Heart right ventricle (tissue), 16 donors: ENCODE measurements at regions not wholly inside any gene's neighbourhood (a gene's known extent, or its start where the extent isn't known, plus 50 kb on each side); places are given as distances from the start of the nearest gene placed in this dataset.

Source experiments
- ATAC-seq, 8 donors: fragments of 200-7000 bp; cut with Tn5 transposase; one replicate each; pipeline ENCODE4 v1.9.1; 2020; ENCODE audit warnings: mild to moderate bottlenecking in 8 of 8, moderate library complexity in 8 of 8, moderate number of reproducible peaks in 1 of 8
- DNase-seq, 2 donors: peaks; one replicate each; pipeline ENCODE4 v3.0.0-alpha.2; 2020
- H3K27ac ChIP-seq, 10 donors: fragments of 200-600 bp; sonication (generic) in 2 of 10; one replicate each; pipeline versions ENCODE4 v1.5.0 to v1.8.0; 2020 to 2022; ENCODE audit warnings: mild to moderate bottlenecking in 3 of 10
- H3K27me3 ChIP-seq, 7 donors: fragments of 200-600 bp; one replicate each; pipeline ENCODE4 v1.8.0; 2021 to 2022; ENCODE audit warnings: mild to moderate bottlenecking in 2 of 7
- H3K36me3 ChIP-seq, 9 donors: fragments of 200-600 bp; sonication (generic) in 1 of 9; one replicate each; pipeline versions ENCODE4 v1.5.0 to v1.8.0; 2020 to 2022; ENCODE audit warnings: mild to moderate bottlenecking in 2 of 9
- H3K4me1 ChIP-seq, 9 donors: fragments of 200-600 bp; sonication (generic) in 1 of 9; one replicate each; pipeline versions ENCODE4 v1.5.0 to v1.8.0; 2020 to 2022; ENCODE audit warnings: mild to moderate bottlenecking in 4 of 9
- H3K4me3 ChIP-seq, 10 donors: fragments of 200-600 bp; sonication (generic) in 2 of 10; one replicate each; pipeline versions ENCODE4 v1.5.0 to v1.8.0; 2020 to 2022; ENCODE audit warnings: mild to moderate bottlenecking in 7 of 10, moderate library complexity in 2 of 10
- H3K9me3 ChIP-seq, 11 donors: fragments of 200-600 bp in 10 of 11; sonication (generic) in 2 of 11; one replicate each; pipeline versions ENCODE4 v1.5.0 to v1.8.0; 2013 to 2022; ENCODE audit warnings: mild to moderate bottlenecking in 2 of 11, control low read depth in 1 of 11, moderate library complexity in 1 of 11
- whole genome bisulfite sequencing, 2 donors: extraction: QIAGEN DNeasy Blood & Tissue Kit; methylation state at CpG; one replicate each; pipeline ENCODE4 v1.1.7; 2013; ENCODE audit warnings: inconsistent platforms in 1 of 2; 5-methylcytosine and 5-hydroxymethylcytosine counted together
- intact Hi-C, 10 donors: fragments of 100-400 bp; cut with DNase I; formaldehyde crosslinking; loops; one replicate each; pipeline versions ENCODE4 v1.11.1 to v1.14.2; 2022
- TF ChIP-seq, protein P1 (sequence below), 9 donors: fragments of 200-600 bp; sonication (generic) in 2 of 9; IDR thresholded peaks; one replicate each; pipeline versions ENCODE4 v1.5.0 to v1.8.0; 2021 to 2022; ENCODE audit warnings: antibody characterized with exemption in 9 of 9, mild to moderate bottlenecking in 5 of 9, moderate library complexity in 1 of 9
- donor health status: Arrhythmogenic right ventricular cardiomyopathy.
- donor health status: ischemic (EF 13 %, LVEDD 7.1; RV severe dilation, severe dysfunction).
- donor health status: healthy with polysubstance abuse.
- donor health status: DM: no; HTN: yes; CAD: no.
- donor health status: DM: no; HTN: no; CAD: no.
- donor health status: ischemic (EF 25% LVEDD 6.9; RV normal size, moderate dysfunction).
- donor health status: ischemic (EF 25% LVEDD 5.7; RV mildly dilated, moderate dysfunction).
- donor health status: healthy.
- donor health status: DM: yes; HTN: yes; CAD: no.
- donor health status: Ischemic cardiomyopathy.
- donor health status: ischemic (EF 35%, LVEDD 5.7; RV mildly dilated, moderate dysfunction).
- donor health status: nonischemic (EF 11% LVEDD 7.7; RV severe dilation, severe dysfunction).
- donor health status: DM: yes; HTN: yes; CAD: no.
- donor health status: PGD.
- donor health status: ischemic (EF 29% LVEDD 5.4; RV normal size, mild dysfunction).
- donor health status: nonischemic (EF 23%, LVEDD 6.1; RV moderate dilation, normal function).

- H3K4me3 ChIP-seq, result peak overlapping the region in 4 of 10 donors; percentile 2 to 24 (median 16)
- H3K4me1 ChIP-seq, result peaks cover 2 to 57% (median 25%) of the 10 kb centered on the region in 9 donors
- H3K36me3 ChIP-seq, result peaks cover 0 to 39% (median 1%) of the 10 kb centered on the region in 9 donors
- H3K27me3 ChIP-seq, result no peaks in the 10 kb centered on the region
- intact Hi-C loops, result loop anchor here in 9 of 10 donors (5.0 to 10.0 kb wide), 12 partner anchors 232 to 1122 kb away; no protein-coding TSS in a partner anchor
- DNase-seq (peak; percentile 32 to 44), ATAC-seq (peak; percentile 45 to 84 (median 74))
- TF ChIP-seq, protein P1, sequence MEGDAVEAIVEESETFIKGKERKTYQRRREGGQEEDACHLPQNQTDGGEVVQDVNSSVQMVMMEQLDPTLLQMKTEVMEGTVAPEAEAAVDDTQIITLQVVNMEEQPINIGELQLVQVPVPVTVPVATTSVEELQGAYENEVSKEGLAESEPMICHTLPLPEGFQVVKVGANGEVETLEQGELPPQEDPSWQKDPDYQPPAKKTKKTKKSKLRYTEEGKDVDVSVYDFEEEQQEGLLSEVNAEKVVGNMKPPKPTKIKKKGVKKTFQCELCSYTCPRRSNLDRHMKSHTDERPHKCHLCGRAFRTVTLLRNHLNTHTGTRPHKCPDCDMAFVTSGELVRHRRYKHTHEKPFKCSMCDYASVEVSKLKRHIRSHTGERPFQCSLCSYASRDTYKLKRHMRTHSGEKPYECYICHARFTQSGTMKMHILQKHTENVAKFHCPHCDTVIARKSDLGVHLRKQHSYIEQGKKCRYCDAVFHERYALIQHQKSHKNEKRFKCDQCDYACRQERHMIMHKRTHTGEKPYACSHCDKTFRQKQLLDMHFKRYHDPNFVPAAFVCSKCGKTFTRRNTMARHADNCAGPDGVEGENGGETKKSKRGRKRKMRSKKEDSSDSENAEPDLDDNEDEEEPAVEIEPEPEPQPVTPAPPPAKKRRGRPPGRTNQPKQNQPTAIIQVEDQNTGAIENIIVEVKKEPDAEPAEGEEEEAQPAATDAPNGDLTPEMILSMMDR (IDR thresholded peaks at IDR 0.05), result no peak
- 18 to 19% methylated on average over 16 of the region's 16 CpGs for WGBS, 2 donors
- no peaks in the 10 kb centered on the region for H3K9me3 ChIP-seq
- H3K27ac ChIP-seq, result peak overlapping the region in 1 of 10 donors; percentile 42
Measured at GRCh38 chr6:144582939-144583613, 297.9 kb downstream of the UTRN start.

GRCh38 chr6:144583614-144583954 lies 298.4 kb downstream of the UTRN start:
- DNase-seq (no peak), ATAC-seq (no peak)
- no peaks in the 10 kb centered on the region for H3K9me3 ChIP-seq
- H3K27ac ChIP-seq, result no peak overlapping the region
- H3K27me3 ChIP-seq, result no peaks in the 10 kb centered on the region
- no peak overlapping the region for H3K4me3 ChIP-seq
- intact Hi-C loops, result loop anchor here in 9 of 10 donors (5.0 to 10.0 kb wide), 12 partner anchors 231 to 1121 kb away; no protein-coding TSS in a partner anchor
- peaks cover 2 to 58% (median 25%) of the 10 kb centered on the region in 9 donors for H3K4me1 ChIP-seq
- peaks cover 0 to 37% (median 0%) of the 10 kb centered on the region in 9 donors for H3K36me3 ChIP-seq
- 74 to 76% methylated on average over 1 of the region's 1 CpG for WGBS, 2 donors
- TF ChIP-seq, protein P1 (IDR thresholded peaks at IDR 0.05), result no peak

DNA sequence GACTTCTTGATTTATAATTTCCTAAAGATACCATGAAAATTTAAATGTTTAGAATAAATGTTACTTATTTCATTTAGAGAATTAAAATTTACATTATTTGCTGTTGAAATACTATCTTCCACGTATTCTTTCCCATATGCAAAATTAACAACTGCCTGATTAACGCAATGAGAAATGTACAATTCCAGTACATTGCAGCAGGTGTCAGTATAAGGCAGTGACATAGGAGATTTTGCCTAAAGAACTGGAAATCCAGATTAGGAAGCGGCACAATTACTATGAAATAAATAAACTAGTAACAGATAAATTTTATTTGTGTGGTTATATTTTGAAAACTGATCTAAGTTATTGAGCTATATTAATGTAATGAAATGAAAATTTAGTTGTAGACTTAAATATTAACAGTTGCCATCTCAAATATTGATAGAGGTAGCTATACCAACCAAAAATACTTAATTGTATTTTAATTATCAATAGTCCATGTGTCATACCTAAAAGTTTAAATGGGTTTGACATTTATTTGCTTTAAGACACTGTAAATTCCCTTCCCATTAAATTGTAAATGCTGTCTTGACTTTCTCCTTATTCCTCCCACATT lies 300.2 kb downstream of the UTRN start:
- DNase-seq (no peak), ATAC-seq (no peak)
- Histone ChIP-seq H3K4me1 (peaks cover 2 to 62% (median 25%) of the 10 kb centered on the region in 9 donors), H3K9me3 (no peaks in the 10 kb centered on the region), H3K27ac (no peak overlapping the region), H3K36me3 (peaks cover 0 to 29% (median 0%) of the 10 kb centered on the region in 9 donors), H3K27me3 (no peaks in the 10 kb centered on the region), H3K4me3 (no peak overlapping the region)
- 27 to 33% methylated on average over 3 of the region's 3 CpGs for WGBS, 2 donors
- intact Hi-C loops, result loop anchor here (2.0 to 10.0 kb wide), 14 partner anchors 229 to 1119 kb away; no protein-coding TSS in a partner anchor
- TF ChIP-seq, protein P1 (IDR thresholded peaks at IDR 0.05), result peak; percentile 28 to 79 (median 65)

- Histone ChIP-seq H3K27ac (no peak overlapping the region), H3K4me1 (peaks cover 2 to 60% (median 21%) of the 10 kb centered on the region in 9 donors)
- intact Hi-C loops, result loop anchor here (2.0 to 10.0 kb wide), 14 partner anchors 228 to 1118 kb away; no protein-coding TSS in a partner anchor
Measured at GRCh38 chr6:144586986-144587385, 301.9 kb downstream of the UTRN start.

More at GRCh38 chr6:144586986-144587385, 301.9 kb downstream of the UTRN start:
- Histone ChIP-seq H3K9me3 (no peaks in the 10 kb centered on the region), H3K4me3 (no peak overlapping the region), H3K27me3 (no peaks in the 10 kb centered on the region), H3K36me3 (peaks cover 0 to 25% (median 0%) of the 10 kb centered on the region in 9 donors)
- ATAC-seq (peak in 1 of 8 donors; percentile 53), DNase-seq (no peak)
- WGBS, 2 donors, result 46 to 52% methylated on average over 3 of the region's 3 CpGs
- TF ChIP-seq, protein P1 (IDR thresholded peaks at IDR 0.05), result no peak
